ENCODE measurements at regions not wholly inside any gene's neighbourhood (a gene's known extent, or its start where the extent isn't known, plus 50 kb on each side); places are given as distances from the start of the nearest gene placed in this dataset.

DNA sequence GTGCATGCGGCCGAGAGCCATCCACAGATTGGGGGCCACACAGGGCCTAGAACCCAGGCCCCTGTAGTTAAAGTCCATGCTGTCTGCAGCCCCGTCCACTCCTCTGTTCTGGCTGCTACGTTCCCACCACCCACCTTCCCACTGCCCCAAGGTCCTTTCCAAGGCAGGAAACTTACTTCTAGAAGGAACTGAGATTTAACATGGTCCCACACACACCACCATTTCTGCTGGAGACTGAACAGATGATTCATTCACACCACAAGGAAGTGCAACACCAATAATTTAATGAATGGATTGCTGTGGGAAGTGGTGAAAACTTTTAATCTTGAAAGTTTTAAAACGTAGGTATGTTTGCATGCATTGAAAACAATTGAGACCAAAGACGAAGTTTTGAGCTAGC lies 95.2 kb downstream of the LBH start:
- H3K4me3 Mint-ChIP-seq: no peak overlapping the region
- Histone ChIP-seq H3K4me1 (ENCODE audit: insufficient read depth, low read length) (no peaks in the 10 kb centered on the region), H3K27me3 (ENCODE audit: insufficient read depth, low read length) (no peaks in the 10 kb centered on the region), H3K4me2 (ENCODE audit: insufficient read depth, insufficient read length, low read length) (no peak overlapping the region), H3K14ac (ENCODE audit: insufficient read depth, low read length) (no peak overlapping the region), H2BK20ac (ENCODE audit: low read depth, low read length, poor library complexity, severe bottlenecking) (no peak overlapping the region), H2AK5ac (ENCODE audit: insufficient read length, low read length) (no peak overlapping the region), H4K8ac (replicated peaks; ENCODE audit: insufficient read length, low read depth, low read length) (no peak overlapping the region), H2AFZ (ENCODE audit: low read length) (no peak overlapping the region), H3K27ac (ENCODE audit: insufficient read length, low read depth, low read length) (no peak overlapping the region), H2BK5ac (ENCODE audit: insufficient read length, low read length) (no peak overlapping the region), H4K91ac (ENCODE audit: insufficient read length, low read depth, low read length) (no peak overlapping the region), H3K23ac (ENCODE audit: insufficient read length, low read depth, low read length) (no peak overlapping the region), H4K5ac (ENCODE audit: insufficient read length, low read depth, low read length) (no peak overlapping the region), H2BK12ac (ENCODE audit: insufficient read length, low read depth, low read length) (no peak overlapping the region), H2BK120ac (ENCODE audit: low read depth, low read length, poor library complexity, severe bottlenecking) (no peak overlapping the region), H3T11ph (ENCODE audit: low read length) (no peak overlapping the region), H3K18ac (ENCODE audit: insufficient read length, low read depth, low read length) (no peak overlapping the region), H3K9ac (ENCODE audit: extremely low read depth, insufficient read length, low read length) (no peak overlapping the region), H3K9me3 (ENCODE audit: control insufficient read depth, low read depth, low read length) (no peaks in the 10 kb centered on the region), H3K56ac (ENCODE audit: insufficient read length, low read depth, low read length) (no peak overlapping the region), H3K23me2 (ENCODE audit: insufficient read length, low read depth, low read length, poor library complexity, severe bottlenecking) (no peaks in the 10 kb centered on the region), H3K4ac (ENCODE audit: low read depth, low read length) (no peak overlapping the region), H3K79me2 (ENCODE audit: insufficient read depth, low read length) (no peaks in the 10 kb centered on the region), H4K20me1 (ENCODE audit: control insufficient read depth, insufficient read depth, insufficient read length) (no peaks in the 10 kb centered on the region), H3K79me1 (ENCODE audit: insufficient read depth, low read depth, low read length, poor library complexity, severe bottlenecking) (no peaks in the 10 kb centered on the region), H2BK15ac (ENCODE audit: low read depth, low read length) (no peak overlapping the region)
- H3K4me1 Mint-ChIP-seq: peaks cover 9 to 16% of the 10 kb centered on the region in 2 experiments
- DNase-seq: no peak
- peaks cover 0 to 3% of the 10 kb centered on the region in 2 experiments; a peak in 2 of 5 replicates for H3K9me3 Mint-ChIP-seq
- H3K36me3 Mint-ChIP-seq (ENCODE audit: insufficient read depth in 1 of 3, low read depth in 3 of 3): no peaks in the 10 kb centered on the region; a peak in 1 of 7 replicates
- TF ChIP-seq CTCF (conservative IDR thresholded peaks at IDR 0.05): no peak
- H3K27ac Mint-ChIP-seq: no peak overlapping the region; a peak in 1 of 7 replicates
- H3K27me3 Mint-ChIP-seq (ENCODE audit: low read depth): peaks cover 1% of the 10 kb centered on the region
- WGBS (ENCODE audit: extremely low coverage, insufficient read length, low lambda C conversion rate): no CpG with 5 or more reads among the region's 6 CpGs
